ENCODE measurements at regions not wholly inside any gene's neighbourhood (a gene's known extent, or its start where the extent isn't known, plus 50 kb on each side); places are given as distances from the start of the nearest gene placed in this dataset.

GRCh38 chr11:95659088-95659487 is 130.5 kb downstream of the FAM76B start:
- no peaks in the 10 kb centered on the region for H3K79me2 ChIP-seq (ENCODE audit: insufficient read depth, low read length)
- no peaks in the 10 kb centered on the region for H3K9me3 ChIP-seq (ENCODE audit: insufficient read depth, low read length, severe bottlenecking)
- no peak for DNase-seq

GRCh38 chr11:95655536-95655935 is 134.0 kb downstream of the FAM76B start:
- ATAC-seq (ENCODE audit: insufficient read depth, low read depth): no peak
- H3K27me3 ChIP-seq (ENCODE audit: insufficient read depth, low read length, poor library complexity): peaks cover 3% of the 10 kb centered on the region
- H3K4me1 ChIP-seq (ENCODE audit: insufficient read depth, low read length): no peaks in the 10 kb centered on the region
- TF ChIP-seq CTCF (IDR thresholded peaks at IDR 0.05; ENCODE audit: borderline replicate concordance, extremely low read depth, low read length, poor library complexity, severe bottlenecking) (no peak), EZH2 (IDR thresholded peaks at IDR 0.05; ENCODE audit: borderline replicate concordance, low read depth, low read length, severe bottlenecking) (no peak)
- H3K9me3 ChIP-seq (ENCODE audit: insufficient read depth, low read length, severe bottlenecking): no peaks in the 10 kb centered on the region
- no peak overlapping the region for H2AFZ ChIP-seq (ENCODE audit: low read depth, low read length)
- H3K4me3 ChIP-seq (ENCODE audit: low read depth in 1 of 2, low read length in 2 of 2): no peak overlapping the region
- H4K20me1 ChIP-seq (ENCODE audit: insufficient read depth, low read length): no peaks in the 10 kb centered on the region
- H3K36me3 ChIP-seq (ENCODE audit: insufficient read depth, low read length): no peaks in the 10 kb centered on the region
- H3K27ac ChIP-seq (ENCODE audit: low read length): no peak overlapping the region
- no peak for DNase-seq
- no peaks in the 10 kb centered on the region for H3K79me2 ChIP-seq (ENCODE audit: insufficient read depth, low read length)
- no peak overlapping the region for H3K9ac ChIP-seq (ENCODE audit: low read depth, low read length)
- H3K4me2 ChIP-seq (ENCODE audit: insufficient read depth, low read length): no peak overlapping the region

More at GRCh38 chr11:95659088-95659487, 130.5 kb downstream of the FAM76B start:
- no peaks in the 10 kb centered on the region for H3K36me3 ChIP-seq (ENCODE audit: insufficient read depth, low read length)
- H3K27ac ChIP-seq (ENCODE audit: low read length): no peak overlapping the region
- no peaks in the 10 kb centered on the region for H3K27me3 ChIP-seq (ENCODE audit: insufficient read depth, low read length, poor library complexity)
- ATAC-seq (ENCODE audit: insufficient read depth, low read depth): no peak
- H3K9ac ChIP-seq (ENCODE audit: low read depth, low read length): no peak overlapping the region
- H3K4me1 ChIP-seq (ENCODE audit: insufficient read depth, low read length): no peaks in the 10 kb centered on the region
- H3K4me3 ChIP-seq (ENCODE audit: low read depth in 1 of 2, low read length in 2 of 2): no peak overlapping the region
- H4K20me1 ChIP-seq (ENCODE audit: insufficient read depth, low read length): no peaks in the 10 kb centered on the region
- H2AFZ ChIP-seq (ENCODE audit: low read depth, low read length): no peak overlapping the region
- TF ChIP-seq CTCF (IDR thresholded peaks at IDR 0.05; ENCODE audit: borderline replicate concordance, extremely low read depth, low read length, poor library complexity, severe bottlenecking) (no peak), EZH2 (IDR thresholded peaks at IDR 0.05; ENCODE audit: borderline replicate concordance, low read depth, low read length, severe bottlenecking) (no peak)
- no peak overlapping the region for H3K4me2 ChIP-seq (ENCODE audit: insufficient read depth, low read length)

- Histone ChIP-seq H4K20me1 (ENCODE audit: insufficient read depth, low read length) (no peaks in the 10 kb centered on the region), H3K4me3 (ENCODE audit: low read depth in 1 of 2, low read length in 2 of 2) (no peak overlapping the region), H3K4me1 (ENCODE audit: insufficient read depth, low read length) (no peaks in the 10 kb centered on the region), H3K27me3 (ENCODE audit: insufficient read depth, low read length, poor library complexity) (peaks cover 3% of the 10 kb centered on the region), H3K4me2 (ENCODE audit: insufficient read depth, low read length) (no peak overlapping the region), H3K9ac (ENCODE audit: low read depth, low read length) (no peak overlapping the region), H3K9me3 (ENCODE audit: insufficient read depth, low read length, severe bottlenecking) (no peaks in the 10 kb centered on the region), H3K27ac (ENCODE audit: low read length) (no peak overlapping the region), H3K79me2 (ENCODE audit: insufficient read depth, low read length) (no peaks in the 10 kb centered on the region), H2AFZ (ENCODE audit: low read depth, low read length) (no peak overlapping the region), H3K36me3 (ENCODE audit: insufficient read depth, low read length) (no peaks in the 10 kb centered on the region)
- TF ChIP-seq CTCF (IDR thresholded peaks at IDR 0.05; ENCODE audit: borderline replicate concordance, extremely low read depth, low read length, poor library complexity, severe bottlenecking): no peak
- no peak for TF ChIP-seq EZH2 (IDR thresholded peaks at IDR 0.05; ENCODE audit: borderline replicate concordance, low read depth, low read length, severe bottlenecking)
- ATAC-seq (ENCODE audit: insufficient read depth, low read depth) (no peak), DNase-seq (no peak)
Observed at GRCh38 chr11:95653680-95654079, 135.9 kb downstream of the FAM76B start.

- Histone ChIP-seq H3K4me1 (ENCODE audit: insufficient read depth, low read length) (no peaks in the 10 kb centered on the region), H3K36me3 (ENCODE audit: insufficient read depth, low read length) (no peaks in the 10 kb centered on the region), H3K9ac (ENCODE audit: low read depth, low read length) (no peak overlapping the region), H3K79me2 (ENCODE audit: insufficient read depth, low read length) (no peaks in the 10 kb centered on the region), H3K9me3 (ENCODE audit: insufficient read depth, low read length, severe bottlenecking) (no peaks in the 10 kb centered on the region), H3K4me2 (ENCODE audit: insufficient read depth, low read length) (no peak overlapping the region), H3K4me3 (ENCODE audit: low read depth in 1 of 2, low read length in 2 of 2) (no peak overlapping the region), H3K27me3 (ENCODE audit: insufficient read depth, low read length, poor library complexity) (peaks cover 3% of the 10 kb centered on the region), H4K20me1 (ENCODE audit: insufficient read depth, low read length) (no peaks in the 10 kb centered on the region), H3K27ac (ENCODE audit: low read length) (no peak overlapping the region), H2AFZ (ENCODE audit: low read depth, low read length) (no peak overlapping the region)
- no peak for ATAC-seq (ENCODE audit: insufficient read depth, low read depth)
- DNase-seq: no peak
- no peak for TF ChIP-seq CTCF (IDR thresholded peaks at IDR 0.05; ENCODE audit: borderline replicate concordance, extremely low read depth, low read length, poor library complexity, severe bottlenecking)
- TF ChIP-seq EZH2 (IDR thresholded peaks at IDR 0.05; ENCODE audit: borderline replicate concordance, low read depth, low read length, severe bottlenecking): no peak
Observed at GRCh38 chr11:95653099-95653498, 136.5 kb downstream of the FAM76B start.

Data from DND-41 (cell line).